ENCODE measurements at regions not wholly inside any gene's neighbourhood (a gene's known extent, or its start where the extent isn't known, plus 50 kb on each side); places are given as distances from the start of the nearest gene placed in this dataset.

DNA sequence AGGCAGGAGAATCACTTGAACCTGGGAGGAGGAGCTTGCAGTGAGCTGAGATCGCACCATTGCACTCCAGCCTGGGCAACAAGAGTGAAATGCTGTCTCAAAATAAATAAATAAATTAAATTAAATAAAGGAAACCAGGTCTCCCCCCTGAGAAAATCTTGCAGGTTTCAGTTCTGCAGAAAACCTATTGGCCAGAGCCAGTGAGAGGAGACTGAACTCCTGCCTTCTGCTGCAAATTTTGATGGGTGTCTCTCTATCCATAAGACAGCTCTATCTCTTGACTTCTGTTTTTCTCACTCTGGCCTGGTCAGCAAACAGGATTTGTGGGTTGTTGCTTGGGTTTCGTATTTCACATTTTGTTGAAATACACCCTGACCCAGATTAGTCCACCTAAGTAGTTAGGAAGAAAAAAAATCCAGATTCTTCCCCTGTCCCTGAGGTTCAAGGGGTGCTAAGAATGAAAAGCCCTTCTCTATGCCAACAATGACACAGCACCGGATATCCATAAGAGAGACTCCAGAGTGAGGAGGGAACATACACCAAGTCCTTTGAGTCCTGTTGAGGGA lies 86.7 kb upstream of the MAP4K4 start:
- TF ChIP-seq, protein P1, sequence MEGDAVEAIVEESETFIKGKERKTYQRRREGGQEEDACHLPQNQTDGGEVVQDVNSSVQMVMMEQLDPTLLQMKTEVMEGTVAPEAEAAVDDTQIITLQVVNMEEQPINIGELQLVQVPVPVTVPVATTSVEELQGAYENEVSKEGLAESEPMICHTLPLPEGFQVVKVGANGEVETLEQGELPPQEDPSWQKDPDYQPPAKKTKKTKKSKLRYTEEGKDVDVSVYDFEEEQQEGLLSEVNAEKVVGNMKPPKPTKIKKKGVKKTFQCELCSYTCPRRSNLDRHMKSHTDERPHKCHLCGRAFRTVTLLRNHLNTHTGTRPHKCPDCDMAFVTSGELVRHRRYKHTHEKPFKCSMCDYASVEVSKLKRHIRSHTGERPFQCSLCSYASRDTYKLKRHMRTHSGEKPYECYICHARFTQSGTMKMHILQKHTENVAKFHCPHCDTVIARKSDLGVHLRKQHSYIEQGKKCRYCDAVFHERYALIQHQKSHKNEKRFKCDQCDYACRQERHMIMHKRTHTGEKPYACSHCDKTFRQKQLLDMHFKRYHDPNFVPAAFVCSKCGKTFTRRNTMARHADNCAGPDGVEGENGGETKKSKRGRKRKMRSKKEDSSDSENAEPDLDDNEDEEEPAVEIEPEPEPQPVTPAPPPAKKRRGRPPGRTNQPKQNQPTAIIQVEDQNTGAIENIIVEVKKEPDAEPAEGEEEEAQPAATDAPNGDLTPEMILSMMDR (conservative IDR thresholded peaks at IDR 0.05 in 1 of 2, IDR thresholded peaks at IDR 0.05 in 1 of 2; ENCODE audit: low read depth in 1 of 2, low read length in 2 of 2), result no peak
- TF ChIP-seq EZH2 (IDR thresholded peaks at IDR 0.05; ENCODE audit: low read length, missing control alignments), result no peak

Data from fibroblast of lung (primary cell).